ENCODE measurements at regions not wholly inside any gene's neighbourhood (a gene's known extent, or its start where the extent isn't known, plus 50 kb on each side); places are given as distances from the start of the nearest gene placed in this dataset.
"Not testable (repeated sequence)": the region's sequence is repeated elsewhere in the genome, so short reads cannot be mapped to it uniquely, and the experiment has no call there.

DNA sequence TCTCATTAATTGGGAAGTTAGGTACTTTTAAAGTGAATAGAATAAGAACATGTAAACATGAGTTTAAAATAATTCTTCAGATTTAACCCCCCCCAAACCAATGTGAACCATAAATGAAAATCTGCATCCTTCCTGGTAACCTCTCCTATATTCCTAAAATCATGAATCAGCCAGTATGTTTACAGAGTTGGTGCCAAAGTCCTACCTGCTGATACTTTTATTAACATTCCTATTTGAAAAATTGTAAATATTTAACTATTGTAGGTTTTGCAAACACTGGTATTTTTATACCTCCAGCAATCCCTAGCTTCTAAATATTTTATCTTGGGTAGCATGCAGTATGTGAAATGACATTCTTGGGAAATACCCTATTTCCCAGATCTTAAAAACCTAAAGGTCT is 278.2 kb downstream of the RAB38 start:
- intact Hi-C loops (cut with micrococcal nuclease), result no loop called here
- no peaks in the 10 kb centered on the region for H3K9me3 Mint-ChIP-seq
- no peak for DNase-seq (ENCODE audit: low spot score)

DNA sequence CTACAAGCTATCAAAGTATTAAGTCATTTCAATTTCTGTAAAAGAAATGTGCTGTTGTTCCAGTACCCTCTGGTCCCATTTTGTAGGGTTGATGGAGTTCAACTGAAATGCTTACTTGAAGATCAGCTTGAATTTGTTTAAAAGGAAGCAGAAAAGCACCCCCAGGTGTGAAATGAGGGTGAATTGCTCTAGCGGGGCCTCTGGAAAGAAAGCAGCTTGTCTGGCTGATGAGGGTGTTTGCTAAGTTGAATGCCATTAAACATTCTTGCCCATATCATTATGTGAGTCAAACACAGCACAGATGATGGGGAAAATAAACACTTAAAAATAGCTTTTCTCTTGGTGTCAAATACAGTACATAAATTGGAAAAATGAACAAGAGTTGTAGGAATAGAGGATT is 280.3 kb downstream of the RAB38 start:
- DNase-seq (ENCODE audit: low spot score), result no peak
- Mint-ChIP-seq H3K27me3 (ENCODE audit: insufficient read depth) (peaks cover 9% of the 10 kb centered on the region), H3K27ac (no peak overlapping the region), H3K4me1 (ENCODE audit: low read depth) (no peaks in the 10 kb centered on the region), H3K9me3 (no peaks in the 10 kb centered on the region), H3K4me3 (no peak overlapping the region), H3K36me3 (ENCODE audit: low read depth) (no peaks in the 10 kb centered on the region)
- intact Hi-C loops (cut with micrococcal nuclease), result no loop called here

More for the DNA sequence above, 278.2 kb downstream of the RAB38 start:
- no peaks in the 10 kb centered on the region for H3K36me3 Mint-ChIP-seq (ENCODE audit: low read depth)
- no peaks in the 10 kb centered on the region for H3K4me1 Mint-ChIP-seq (ENCODE audit: low read depth)
- H3K4me3 Mint-ChIP-seq, result no peak overlapping the region
- H3K27ac Mint-ChIP-seq, result no peak overlapping the region
- peaks cover 10% of the 10 kb centered on the region for H3K27me3 Mint-ChIP-seq (ENCODE audit: insufficient read depth)

DNA sequence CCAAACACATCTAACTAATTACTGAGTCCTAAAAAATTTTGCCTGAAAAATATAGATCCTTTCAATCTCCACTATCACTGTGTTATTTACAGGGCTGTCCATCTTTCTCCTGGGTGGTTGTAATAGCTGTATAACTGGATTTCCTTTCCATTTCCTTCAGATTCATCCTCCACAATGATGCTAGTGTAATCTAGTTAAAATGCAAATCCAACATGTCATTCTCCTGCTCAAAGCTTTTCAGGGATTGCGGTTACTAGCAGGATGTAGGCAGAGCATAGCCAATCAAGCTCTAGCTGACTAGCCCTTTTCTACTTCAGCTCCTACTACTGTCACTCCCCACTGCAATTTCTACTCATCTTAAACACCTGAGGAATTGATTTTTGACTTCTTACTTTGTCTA is 283.0 kb downstream of the RAB38 start:
- H3K4me1 Mint-ChIP-seq (ENCODE audit: low read depth), result no peaks in the 10 kb centered on the region
- DNase-seq (ENCODE audit: low spot score), result no peak
- no peak overlapping the region for H3K27ac Mint-ChIP-seq
- H3K36me3 Mint-ChIP-seq (ENCODE audit: low read depth), result no peaks in the 10 kb centered on the region
- intact Hi-C loops (cut with micrococcal nuclease), result no loop called here
- peaks cover 6% of the 10 kb centered on the region for H3K27me3 Mint-ChIP-seq (ENCODE audit: insufficient read depth)
- H3K9me3 Mint-ChIP-seq, result no peaks in the 10 kb centered on the region
- no peak overlapping the region for H3K4me3 Mint-ChIP-seq

DNA sequence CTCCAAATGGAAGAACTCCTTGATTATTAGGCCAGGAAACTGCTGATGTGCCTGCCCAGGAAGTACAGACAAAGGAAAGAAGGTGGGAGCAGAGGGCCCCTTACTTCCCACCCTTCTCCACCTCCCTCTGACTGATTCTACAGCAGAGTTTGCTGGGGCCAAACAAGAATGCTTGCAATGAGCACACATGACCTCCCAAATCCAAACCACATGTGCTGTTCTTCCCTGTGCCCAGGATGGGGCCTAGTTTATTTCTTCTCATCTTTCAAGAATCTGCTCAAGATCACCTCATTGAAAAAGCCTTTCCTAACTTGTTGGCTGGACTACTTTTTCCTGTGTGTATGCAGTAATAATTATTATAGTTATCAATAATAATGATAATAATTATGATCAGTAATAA is 286.1 kb downstream of the RAB38 start:
- H3K27ac Mint-ChIP-seq, result no peak overlapping the region
- no peaks in the 10 kb centered on the region for H3K4me1 Mint-ChIP-seq (ENCODE audit: low read depth)
- intact Hi-C loops (cut with micrococcal nuclease), result no loop called here

DNA sequence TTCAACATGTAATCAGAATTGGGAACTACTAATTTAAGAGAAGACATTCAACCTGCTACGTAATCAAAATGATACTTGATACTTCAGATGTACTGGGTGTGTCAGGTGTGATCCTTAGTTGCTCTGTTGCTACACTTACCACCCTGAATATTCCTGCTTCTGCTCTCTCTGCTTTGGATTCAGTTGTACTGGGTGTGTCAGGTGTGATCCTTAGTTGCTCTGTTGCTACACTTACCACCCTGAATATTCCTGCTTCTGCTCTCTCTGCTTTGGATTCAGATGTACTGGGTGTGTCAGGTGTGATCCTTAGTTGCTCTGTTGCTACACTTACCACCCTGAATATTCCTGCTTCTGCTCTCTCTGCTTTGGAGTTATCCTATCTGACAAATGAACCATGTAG is 290.2 kb downstream of the RAB38 start:
- intact Hi-C loops (cut with micrococcal nuclease); H3K4me3 Mint-ChIP-seq; H3K9me3 Mint-ChIP-seq; H3K4me1 Mint-ChIP-seq (ENCODE audit: low read depth); H3K27me3 Mint-ChIP-seq (ENCODE audit: insufficient read depth); H3K27ac Mint-ChIP-seq; DNase-seq (ENCODE audit: low spot score); H3K36me3 Mint-ChIP-seq (ENCODE audit: low read depth): not testable (repeated sequence)

More for the DNA sequence above, 286.1 kb downstream of the RAB38 start:
- no peak overlapping the region for H3K4me3 Mint-ChIP-seq
- no peak for DNase-seq (ENCODE audit: low spot score)
- no peaks in the 10 kb centered on the region for H3K27me3 Mint-ChIP-seq (ENCODE audit: insufficient read depth)
- no peaks in the 10 kb centered on the region for H3K36me3 Mint-ChIP-seq (ENCODE audit: low read depth)
- H3K9me3 Mint-ChIP-seq, result no peaks in the 10 kb centered on the region

DNA sequence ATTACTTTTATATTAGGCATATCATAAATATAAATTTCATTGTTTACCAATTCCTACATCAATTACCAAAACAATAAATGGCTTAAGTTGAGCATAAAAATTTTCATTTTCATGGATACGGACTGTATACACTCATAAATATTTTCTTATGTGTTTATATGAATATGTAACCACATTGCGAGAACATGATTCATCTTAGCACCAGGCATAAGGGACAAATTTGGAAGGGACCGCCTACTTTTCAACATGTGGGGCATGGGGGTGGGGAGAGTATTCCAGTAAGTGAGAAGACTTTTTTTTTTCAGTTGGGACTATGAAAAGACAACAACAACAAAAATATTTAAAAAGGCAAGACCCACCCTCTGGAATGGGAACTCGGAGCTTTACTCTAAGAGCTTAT is 296.1 kb downstream of the RAB38 start:
- Mint-ChIP-seq H3K4me3 (no peak overlapping the region), H3K36me3 (ENCODE audit: low read depth) (no peaks in the 10 kb centered on the region), H3K9me3 (no peaks in the 10 kb centered on the region), H3K27ac (no peak overlapping the region), H3K4me1 (ENCODE audit: low read depth) (no peaks in the 10 kb centered on the region), H3K27me3 (ENCODE audit: insufficient read depth) (peaks cover 2% of the 10 kb centered on the region)
- no peak for DNase-seq (ENCODE audit: low spot score)
- intact Hi-C loops (cut with micrococcal nuclease), result no loop called here

DNA sequence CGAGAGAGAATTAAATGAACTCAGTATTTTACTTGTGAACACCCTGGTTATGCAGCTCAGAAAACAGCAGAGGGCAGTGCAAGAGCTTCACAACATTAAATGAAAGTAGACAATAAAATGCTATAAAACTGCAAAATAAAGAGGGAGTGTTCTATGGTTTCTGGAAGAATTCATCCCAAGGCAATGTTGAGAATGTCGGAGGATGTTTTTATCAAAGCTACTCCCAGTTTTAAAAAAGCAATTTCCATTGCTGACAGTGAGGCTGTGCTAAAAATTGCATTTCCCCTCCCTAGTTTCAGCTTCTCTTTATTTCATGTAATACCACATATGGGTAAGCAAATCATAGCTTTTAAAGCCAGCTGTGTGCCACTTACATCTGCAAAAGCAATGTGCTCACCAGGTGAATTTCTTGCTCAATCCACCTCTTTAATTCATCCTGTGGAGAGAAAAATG is 296.8 kb downstream of the RAB38 start:
- Mint-ChIP-seq H3K4me3 (no peak overlapping the region), H3K36me3 (ENCODE audit: low read depth) (no peaks in the 10 kb centered on the region), H3K27ac (no peak overlapping the region), H3K9me3 (no peaks in the 10 kb centered on the region), H3K27me3 (ENCODE audit: insufficient read depth) (peaks cover 2% of the 10 kb centered on the region), H3K4me1 (ENCODE audit: low read depth) (no peaks in the 10 kb centered on the region)
- intact Hi-C loops (cut with micrococcal nuclease), result loop anchor here (1.0 kb wide), 1 partner anchor 666 kb away; no protein-coding TSS in a partner anchor
- no peak for DNase-seq (ENCODE audit: low spot score)

DNA sequence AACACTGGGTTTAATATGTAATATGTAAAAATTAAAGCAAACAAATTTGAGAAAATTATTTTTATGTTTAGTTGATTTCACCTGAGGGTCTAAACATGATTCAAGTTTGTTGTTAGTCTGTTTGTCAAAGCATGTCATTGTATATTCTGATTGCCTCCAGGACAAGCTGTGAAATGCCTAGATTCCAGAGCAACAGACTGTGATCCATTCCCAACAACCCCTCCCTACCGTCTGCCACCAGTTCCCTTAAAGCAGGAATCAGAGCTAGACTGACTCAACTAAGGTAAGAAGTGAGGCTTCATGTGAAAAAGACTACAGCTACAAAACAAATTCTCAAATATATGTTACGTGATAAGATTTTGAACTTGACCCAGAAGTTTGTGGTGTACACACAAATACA is 304.2 kb downstream of the RAB38 start:
- H3K27me3 Mint-ChIP-seq (ENCODE audit: insufficient read depth), result no peaks in the 10 kb centered on the region
- no peak overlapping the region for H3K4me3 Mint-ChIP-seq
- intact Hi-C loops (cut with micrococcal nuclease), result no loop called here
- DNase-seq (ENCODE audit: low spot score), result no peak
- no peaks in the 10 kb centered on the region for H3K9me3 Mint-ChIP-seq
- H3K27ac Mint-ChIP-seq, result no peak overlapping the region
- H3K36me3 Mint-ChIP-seq (ENCODE audit: low read depth), result no peaks in the 10 kb centered on the region
- H3K4me1 Mint-ChIP-seq (ENCODE audit: low read depth), result no peaks in the 10 kb centered on the region

DNA sequence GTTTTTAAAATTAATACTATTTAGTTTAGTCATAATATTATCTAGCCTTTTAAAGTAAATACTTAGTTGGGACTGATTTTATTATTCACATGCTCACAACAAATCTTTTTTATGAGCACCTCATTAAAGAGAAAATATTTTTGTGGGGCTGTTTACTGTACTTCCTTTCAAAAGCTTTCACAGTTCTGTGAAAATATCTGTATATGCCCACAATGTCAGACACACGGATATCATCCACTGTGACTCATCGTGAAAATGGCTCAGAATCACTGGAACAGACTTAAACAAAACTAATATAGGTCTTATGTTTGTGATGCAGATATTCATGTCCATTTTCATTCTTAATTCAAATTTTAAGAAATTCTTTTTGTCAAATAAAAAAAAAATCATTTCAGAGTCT is 305.2 kb downstream of the RAB38 start:
- intact Hi-C loops (cut with micrococcal nuclease), result no loop called here
- Mint-ChIP-seq H3K36me3 (ENCODE audit: low read depth) (no peaks in the 10 kb centered on the region), H3K27ac (no peak overlapping the region), H3K4me3 (no peak overlapping the region), H3K4me1 (ENCODE audit: low read depth) (no peaks in the 10 kb centered on the region), H3K27me3 (ENCODE audit: insufficient read depth) (no peaks in the 10 kb centered on the region), H3K9me3 (no peaks in the 10 kb centered on the region)
- DNase-seq (ENCODE audit: low spot score), result no peak

DNA sequence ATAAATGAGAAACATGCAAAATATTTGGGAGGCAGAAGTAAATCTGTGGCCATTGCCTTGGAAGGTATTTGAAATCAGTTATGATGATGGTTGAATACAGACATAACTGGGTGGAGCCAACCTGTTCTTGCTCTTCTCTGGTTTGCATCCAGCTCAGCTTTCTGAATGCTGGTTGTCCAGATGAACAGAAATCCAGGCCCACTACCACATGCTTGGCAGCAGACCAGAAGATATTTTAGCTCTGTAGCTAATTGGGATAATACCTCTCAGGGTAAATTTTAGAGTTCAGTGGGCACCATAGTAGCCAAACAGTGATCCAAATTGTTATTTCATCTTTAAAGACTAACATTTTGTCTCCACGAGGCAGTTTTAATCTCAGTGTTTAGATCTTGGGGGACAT is 308.3 kb downstream of the RAB38 start:
- no peak overlapping the region for H3K4me3 Mint-ChIP-seq
- H3K9me3 Mint-ChIP-seq, result no peaks in the 10 kb centered on the region
- intact Hi-C loops (cut with micrococcal nuclease), result no loop called here
- H3K27ac Mint-ChIP-seq, result no peak overlapping the region
- DNase-seq (ENCODE audit: low spot score), result no peak
- no peaks in the 10 kb centered on the region for H3K4me1 Mint-ChIP-seq (ENCODE audit: low read depth)
- H3K36me3 Mint-ChIP-seq (ENCODE audit: low read depth), result no peaks in the 10 kb centered on the region
- no peaks in the 10 kb centered on the region for H3K27me3 Mint-ChIP-seq (ENCODE audit: insufficient read depth)

DNA sequence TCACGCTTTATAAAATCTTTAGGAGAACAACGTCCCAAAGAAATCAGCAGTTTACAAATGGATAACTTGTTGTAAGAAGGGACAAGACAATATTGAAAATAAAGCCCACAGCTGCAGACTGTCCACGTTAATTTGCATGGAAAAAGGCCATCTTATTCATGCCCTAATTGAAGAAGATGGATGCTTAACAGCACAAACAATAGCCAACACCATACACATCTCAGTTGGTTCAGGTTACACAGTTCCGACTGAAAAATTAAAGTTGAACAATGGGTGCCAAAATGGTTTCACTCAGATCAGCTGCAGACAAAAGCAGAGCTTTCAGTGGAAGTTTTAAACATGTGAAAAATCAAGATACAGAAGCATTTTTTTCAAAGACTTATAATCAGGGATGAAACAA is 314.2 kb downstream of the RAB38 start:
- DNase-seq (ENCODE audit: low spot score), result no peak
- Mint-ChIP-seq H3K27me3 (ENCODE audit: insufficient read depth) (no peaks in the 10 kb centered on the region), H3K27ac (no peak overlapping the region), H3K4me1 (ENCODE audit: low read depth) (no peaks in the 10 kb centered on the region), H3K9me3 (no peaks in the 10 kb centered on the region), H3K4me3 (no peak overlapping the region), H3K36me3 (ENCODE audit: low read depth) (no peaks in the 10 kb centered on the region)
- intact Hi-C loops (cut with micrococcal nuclease), result no loop called here

DNA sequence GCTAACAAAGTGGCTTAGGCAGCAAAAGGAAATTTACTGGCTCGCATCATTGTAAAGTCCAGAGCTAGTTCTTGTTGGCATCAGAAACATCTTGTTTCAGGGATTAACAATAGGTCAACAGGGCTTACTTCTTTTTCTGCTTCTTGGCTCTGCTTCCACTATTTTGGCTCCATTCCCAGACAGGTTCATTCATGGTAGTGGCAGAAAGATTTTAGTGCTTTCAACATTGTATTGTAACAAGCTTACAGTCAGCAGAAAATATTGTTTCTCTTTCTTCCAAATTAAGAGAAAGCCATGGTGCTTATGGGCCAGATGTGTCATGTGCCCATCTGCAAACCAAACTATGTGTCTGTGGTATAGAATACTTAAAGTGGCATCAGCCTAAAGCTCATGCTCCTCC is 315.6 kb downstream of the RAB38 start:
- H3K36me3 Mint-ChIP-seq (ENCODE audit: low read depth), result no peaks in the 10 kb centered on the region
- H3K4me3 Mint-ChIP-seq, result no peak overlapping the region
- no peaks in the 10 kb centered on the region for H3K9me3 Mint-ChIP-seq
- intact Hi-C loops (cut with micrococcal nuclease), result no loop called here
- no peak overlapping the region for H3K27ac Mint-ChIP-seq
- DNase-seq (ENCODE audit: low spot score), result no peak
- no peaks in the 10 kb centered on the region for H3K4me1 Mint-ChIP-seq (ENCODE audit: low read depth)
- H3K27me3 Mint-ChIP-seq (ENCODE audit: insufficient read depth), result no peaks in the 10 kb centered on the region

DNA sequence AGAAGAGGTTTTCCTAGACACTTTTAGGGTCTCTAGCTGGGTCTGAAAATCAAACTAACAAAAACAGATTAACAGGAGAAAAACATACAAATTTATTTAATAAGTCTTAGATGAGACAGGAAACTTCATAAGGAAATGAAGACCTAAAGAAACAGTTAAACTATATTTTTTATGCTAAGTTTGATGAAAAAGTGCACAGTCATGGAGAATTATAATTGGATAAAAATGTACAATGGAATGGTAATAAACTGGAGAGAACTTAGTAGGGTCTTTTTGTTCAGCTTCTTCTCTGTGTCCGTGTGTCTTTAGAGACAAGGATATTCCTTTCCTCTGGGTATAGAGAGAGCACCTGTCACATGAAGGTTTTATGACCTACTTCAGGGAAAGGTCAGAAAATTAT is 323.4 kb downstream of the RAB38 start:
- no peak overlapping the region for H3K27ac Mint-ChIP-seq
- no peaks in the 10 kb centered on the region for H3K4me1 Mint-ChIP-seq (ENCODE audit: low read depth)
- H3K36me3 Mint-ChIP-seq (ENCODE audit: low read depth), result no peaks in the 10 kb centered on the region
- no peaks in the 10 kb centered on the region for H3K9me3 Mint-ChIP-seq
- intact Hi-C loops (cut with micrococcal nuclease), result no loop called here
- no peak for DNase-seq (ENCODE audit: low spot score)
- H3K27me3 Mint-ChIP-seq (ENCODE audit: insufficient read depth), result no peaks in the 10 kb centered on the region
- H3K4me3 Mint-ChIP-seq, result no peak overlapping the region

DNA sequence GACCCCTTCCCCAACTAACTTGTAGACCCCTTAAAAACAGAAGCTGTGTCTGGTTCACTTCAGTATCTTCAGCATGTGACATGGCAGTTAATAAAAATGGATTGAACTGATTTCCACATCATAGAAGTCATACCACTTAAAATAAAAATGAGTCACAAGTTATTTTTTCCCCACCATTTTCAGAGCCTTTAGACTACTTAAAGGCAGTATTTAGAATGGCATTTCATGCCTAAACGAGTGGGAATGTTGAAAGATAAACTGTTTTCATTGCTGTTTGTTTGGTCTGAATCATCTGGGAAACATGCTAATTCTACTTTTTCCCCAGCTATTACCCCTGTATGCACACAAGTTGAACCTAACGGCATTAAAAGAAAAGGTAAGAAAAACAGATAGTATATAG is 324.0 kb downstream of the RAB38 start:
- no peak for DNase-seq (ENCODE audit: low spot score)
- Mint-ChIP-seq H3K27ac (no peak overlapping the region), H3K9me3 (no peaks in the 10 kb centered on the region), H3K4me3 (no peak overlapping the region), H3K4me1 (ENCODE audit: low read depth) (no peaks in the 10 kb centered on the region), H3K36me3 (ENCODE audit: low read depth) (no peaks in the 10 kb centered on the region), H3K27me3 (ENCODE audit: insufficient read depth) (no peaks in the 10 kb centered on the region)
- intact Hi-C loops (cut with micrococcal nuclease), result no loop called here
